ENCODE measurements at regions not wholly inside any gene's neighbourhood (a gene's known extent, or its start where the extent isn't known, plus 50 kb on each side); places are given as distances from the start of the nearest gene placed in this dataset.

- no peak for DNase-seq (ENCODE audit: low read depth, low spot score)
- Mint-ChIP-seq H3K9me3 (peaks cover 4% of the 10 kb centered on the region), H3K27me3 (ENCODE audit: low read depth) (no peaks in the 10 kb centered on the region), H3K4me1 (no peaks in the 10 kb centered on the region), H3K36me3 (ENCODE audit: low read depth) (peaks cover 3% of the 10 kb centered on the region), H3K27ac (ENCODE audit: unreplicated experiment) (no peak overlapping the region), H3K4me3 (no peak overlapping the region)
- TF ChIP-seq, protein P1, sequence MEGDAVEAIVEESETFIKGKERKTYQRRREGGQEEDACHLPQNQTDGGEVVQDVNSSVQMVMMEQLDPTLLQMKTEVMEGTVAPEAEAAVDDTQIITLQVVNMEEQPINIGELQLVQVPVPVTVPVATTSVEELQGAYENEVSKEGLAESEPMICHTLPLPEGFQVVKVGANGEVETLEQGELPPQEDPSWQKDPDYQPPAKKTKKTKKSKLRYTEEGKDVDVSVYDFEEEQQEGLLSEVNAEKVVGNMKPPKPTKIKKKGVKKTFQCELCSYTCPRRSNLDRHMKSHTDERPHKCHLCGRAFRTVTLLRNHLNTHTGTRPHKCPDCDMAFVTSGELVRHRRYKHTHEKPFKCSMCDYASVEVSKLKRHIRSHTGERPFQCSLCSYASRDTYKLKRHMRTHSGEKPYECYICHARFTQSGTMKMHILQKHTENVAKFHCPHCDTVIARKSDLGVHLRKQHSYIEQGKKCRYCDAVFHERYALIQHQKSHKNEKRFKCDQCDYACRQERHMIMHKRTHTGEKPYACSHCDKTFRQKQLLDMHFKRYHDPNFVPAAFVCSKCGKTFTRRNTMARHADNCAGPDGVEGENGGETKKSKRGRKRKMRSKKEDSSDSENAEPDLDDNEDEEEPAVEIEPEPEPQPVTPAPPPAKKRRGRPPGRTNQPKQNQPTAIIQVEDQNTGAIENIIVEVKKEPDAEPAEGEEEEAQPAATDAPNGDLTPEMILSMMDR (conservative IDR thresholded peaks at IDR 0.05): no peak
These were observed 471.4 kb upstream of the REG3G start for GRCh38 chr2:78553866-78554647.

- no peaks in the 10 kb centered on the region for H3K27me3 Mint-ChIP-seq (ENCODE audit: low read depth)
- no peaks in the 10 kb centered on the region for H3K4me1 Mint-ChIP-seq
- no peaks in the 10 kb centered on the region for H3K36me3 Mint-ChIP-seq (ENCODE audit: low read depth)
- H3K27ac Mint-ChIP-seq (ENCODE audit: unreplicated experiment): no peak overlapping the region
- H3K9me3 Mint-ChIP-seq: no peaks in the 10 kb centered on the region
- DNase-seq (ENCODE audit: low read depth, low spot score): no peak
- TF ChIP-seq, protein P1 (conservative IDR thresholded peaks at IDR 0.05): no peak
- no peak overlapping the region for H3K4me3 Mint-ChIP-seq
These were observed 463.6 kb upstream of the REG3G start for GRCh38 chr2:78561876-78562275.

GRCh38 chr2:78564666-78565065 lies 460.8 kb upstream of the REG3G start:
- TF ChIP-seq, protein P1 (conservative IDR thresholded peaks at IDR 0.05): no peak
- Mint-ChIP-seq H3K4me3 (no peak overlapping the region), H3K27me3 (ENCODE audit: low read depth) (no peaks in the 10 kb centered on the region), H3K27ac (ENCODE audit: unreplicated experiment) (no peak overlapping the region), H3K36me3 (ENCODE audit: low read depth) (no peaks in the 10 kb centered on the region), H3K4me1 (peaks cover 13% of the 10 kb centered on the region), H3K9me3 (no peaks in the 10 kb centered on the region)
- DNase-seq (ENCODE audit: low read depth, low spot score): no peak

DNA sequence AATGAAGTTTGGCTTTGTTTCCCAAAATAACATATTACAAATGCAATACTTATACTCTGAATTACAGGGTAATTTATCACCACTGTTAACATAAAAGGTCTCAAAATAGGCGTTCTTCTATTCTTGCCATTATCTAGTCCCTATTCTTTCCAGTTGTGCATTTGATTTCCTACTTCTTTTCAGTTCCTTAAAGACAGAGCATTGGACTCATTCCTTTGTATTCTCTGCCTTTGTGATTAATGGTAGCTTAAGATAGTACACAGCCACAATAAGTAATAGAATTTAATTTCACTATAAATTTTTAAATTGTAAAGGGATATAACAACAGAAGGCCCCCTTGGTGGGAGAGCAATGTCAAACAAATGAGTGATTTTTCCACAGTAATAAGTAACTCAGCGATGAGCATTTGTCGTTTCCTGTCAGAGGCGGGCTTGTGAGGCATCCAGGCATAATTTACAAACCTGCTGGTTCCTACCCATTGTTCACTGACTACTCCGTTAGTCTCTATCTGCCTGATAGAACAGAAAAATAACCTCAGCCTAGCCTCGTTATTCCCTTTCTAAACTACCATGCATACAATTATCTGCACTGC lies 456.6 kb upstream of the REG3G start:
- no peaks in the 10 kb centered on the region for H3K36me3 Mint-ChIP-seq (ENCODE audit: low read depth)
- H3K4me3 Mint-ChIP-seq: no peak overlapping the region
- no peak for DNase-seq (ENCODE audit: low read depth, low spot score)
- H3K27ac Mint-ChIP-seq (ENCODE audit: unreplicated experiment): no peak overlapping the region
- TF ChIP-seq, protein P1 (conservative IDR thresholded peaks at IDR 0.05): no peak
- H3K4me1 Mint-ChIP-seq: peaks cover 13% of the 10 kb centered on the region
- no peaks in the 10 kb centered on the region for H3K9me3 Mint-ChIP-seq
- H3K27me3 Mint-ChIP-seq (ENCODE audit: low read depth): no peaks in the 10 kb centered on the region

DNA sequence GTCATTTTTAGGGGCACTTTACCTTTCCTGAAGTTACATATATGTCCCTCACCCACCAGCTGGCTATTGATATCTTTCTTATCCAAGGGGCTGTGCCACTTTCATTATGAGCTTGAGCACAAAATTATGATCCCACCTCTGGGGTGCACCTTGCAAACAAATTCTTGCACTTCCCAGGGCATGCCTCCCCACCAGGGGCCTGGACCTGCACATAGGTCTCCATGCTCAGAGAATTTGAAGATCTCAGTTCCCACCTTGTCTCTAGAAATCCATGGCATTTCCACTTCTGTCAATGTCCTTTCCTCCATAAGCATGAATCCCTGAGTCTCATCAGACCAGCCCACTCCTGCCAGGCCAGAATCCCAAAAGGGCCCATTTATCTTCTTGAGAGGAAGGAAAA lies 449.1 kb upstream of the REG3G start:
- Mint-ChIP-seq H3K27ac (ENCODE audit: unreplicated experiment) (no peak overlapping the region), H3K9me3 (no peaks in the 10 kb centered on the region), H3K4me1 (peaks cover 2% of the 10 kb centered on the region), H3K4me3 (no peak overlapping the region), H3K36me3 (ENCODE audit: low read depth) (no peaks in the 10 kb centered on the region), H3K27me3 (ENCODE audit: low read depth) (no peaks in the 10 kb centered on the region)
- DNase-seq (ENCODE audit: low read depth, low spot score): no peak
- TF ChIP-seq, protein P1 (conservative IDR thresholded peaks at IDR 0.05): no peak

Measured in neural crest cell (in vitro differentiated cells).